ENCODE measurements at regions not wholly inside any gene's neighbourhood (a gene's known extent, or its start where the extent isn't known, plus 50 kb on each side); places are given as distances from the start of the nearest gene placed in this dataset.

- TF ChIP-seq CTCF (IDR thresholded peaks at IDR 0.05; ENCODE audit: insufficient read depth, low read length, poor library complexity, severe bottlenecking): no peak
- no peak for TF ChIP-seq EZH2phosphoT487 (conservative IDR thresholded peaks at IDR 0.05; ENCODE audit: low read length)
Measured at GRCh38 chr6:11309947-11310665, 77.6 kb upstream of the NEDD9 start.

Data from SU-DHL-6 (cell line).